Right lobe of liver (tissue), 4 donors: ENCODE measurements at regions not wholly inside any gene's neighbourhood (a gene's known extent, or its start where the extent isn't known, plus 50 kb on each side); places are given as distances from the start of the nearest gene placed in this dataset.

ENCODE experiments used
- POLR2A ChIP-seq: fragments of 450-650 bp; IDR thresholded peaks from one replicate; pipeline ENCODE4 v1.6.1; 2017; ENCODE audit warnings: antibody characterized with exemption, mild to moderate bottlenecking
- TF ChIP-seq, protein P1 (sequence below), 4 donors: fragments of 200-600 bp in 3 of 4; fragments of 450-650 bp in 1 of 4; IDR thresholded peaks; one replicate each; pipeline versions ENCODE4 v1.5.1 to v1.8.0; 2016 to 2022; ENCODE audit warnings: antibody characterized with exemption in 4 of 4, mild to moderate bottlenecking in 2 of 4
- donor health status: DM: no; HTN: no; CAD: no.
- donor health status: DM: no; HTN: no; CAD: no.
- donor health status: DM: no; HTN: yes; CAD: no.

DNA sequence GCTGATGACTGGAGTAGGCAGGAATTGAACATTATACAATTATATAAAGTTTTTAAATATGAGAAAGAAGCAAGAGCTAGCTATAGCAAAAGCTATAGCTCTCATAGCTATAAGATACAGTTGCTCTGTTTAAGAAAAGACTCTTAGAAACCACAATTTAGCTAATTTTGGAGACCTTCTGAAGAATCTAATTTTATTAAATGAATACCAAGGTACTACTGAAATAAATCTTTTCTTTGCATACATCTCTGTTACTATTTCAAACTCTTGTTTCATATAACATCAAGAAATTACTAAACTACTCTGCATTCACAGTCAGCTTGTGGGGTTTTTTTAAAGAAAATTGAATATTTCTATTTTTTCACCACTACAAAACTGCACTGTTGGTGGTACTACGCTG lies 568.7 kb upstream of the MARCKS start:
- TF ChIP-seq, protein P1, sequence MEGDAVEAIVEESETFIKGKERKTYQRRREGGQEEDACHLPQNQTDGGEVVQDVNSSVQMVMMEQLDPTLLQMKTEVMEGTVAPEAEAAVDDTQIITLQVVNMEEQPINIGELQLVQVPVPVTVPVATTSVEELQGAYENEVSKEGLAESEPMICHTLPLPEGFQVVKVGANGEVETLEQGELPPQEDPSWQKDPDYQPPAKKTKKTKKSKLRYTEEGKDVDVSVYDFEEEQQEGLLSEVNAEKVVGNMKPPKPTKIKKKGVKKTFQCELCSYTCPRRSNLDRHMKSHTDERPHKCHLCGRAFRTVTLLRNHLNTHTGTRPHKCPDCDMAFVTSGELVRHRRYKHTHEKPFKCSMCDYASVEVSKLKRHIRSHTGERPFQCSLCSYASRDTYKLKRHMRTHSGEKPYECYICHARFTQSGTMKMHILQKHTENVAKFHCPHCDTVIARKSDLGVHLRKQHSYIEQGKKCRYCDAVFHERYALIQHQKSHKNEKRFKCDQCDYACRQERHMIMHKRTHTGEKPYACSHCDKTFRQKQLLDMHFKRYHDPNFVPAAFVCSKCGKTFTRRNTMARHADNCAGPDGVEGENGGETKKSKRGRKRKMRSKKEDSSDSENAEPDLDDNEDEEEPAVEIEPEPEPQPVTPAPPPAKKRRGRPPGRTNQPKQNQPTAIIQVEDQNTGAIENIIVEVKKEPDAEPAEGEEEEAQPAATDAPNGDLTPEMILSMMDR (IDR thresholded peaks at IDR 0.05) = no peak
- no peak for TF ChIP-seq POLR2A
